Ovary (tissue), 3 donors: ENCODE measurements at regions not wholly inside any gene's neighbourhood (a gene's known extent, or its start where the extent isn't known, plus 50 kb on each side); places are given as distances from the start of the nearest gene placed in this dataset.

Source experiments
- POLR2A ChIP-seq: fragments of 450-650 bp; IDR thresholded peaks from one replicate; pipeline ENCODE4 v1.6.1; 2017; ENCODE audit warnings: antibody characterized with exemption, mild to moderate bottlenecking, moderate library complexity
- TF ChIP-seq, protein P1 (sequence below), 3 donors: fragments of 450-650 bp in 2 of 3; fragments of 200-600 bp in 1 of 3; IDR thresholded peaks; one replicate each; pipeline versions ENCODE4 v1.5.1 to v1.8.0; 2016 to 2022; ENCODE audit warnings: antibody characterized with exemption in 3 of 3, mild to moderate bottlenecking in 1 of 3
- donor health status: DM: no; HTN: no; CAD: no.

DNA sequence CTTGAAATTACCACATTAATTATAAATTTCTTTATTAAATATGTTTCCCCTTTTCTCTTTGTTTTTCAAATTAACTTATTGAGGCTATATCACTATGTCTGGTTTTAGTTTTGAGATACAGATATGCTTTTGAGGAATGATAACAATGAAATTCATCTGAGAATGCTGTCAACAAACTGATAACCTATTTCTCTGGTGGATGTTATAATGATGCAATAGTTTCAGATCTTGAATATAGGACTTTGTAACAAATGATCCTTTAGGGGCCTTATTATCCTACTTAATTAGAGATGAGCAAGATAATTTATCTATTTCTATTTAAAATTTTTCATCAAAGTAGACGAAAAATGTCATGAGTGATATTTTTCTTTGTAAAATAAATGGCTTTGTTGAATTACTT, 123.7 kb downstream of the MAGEB17 start:
- TF ChIP-seq, protein P1, sequence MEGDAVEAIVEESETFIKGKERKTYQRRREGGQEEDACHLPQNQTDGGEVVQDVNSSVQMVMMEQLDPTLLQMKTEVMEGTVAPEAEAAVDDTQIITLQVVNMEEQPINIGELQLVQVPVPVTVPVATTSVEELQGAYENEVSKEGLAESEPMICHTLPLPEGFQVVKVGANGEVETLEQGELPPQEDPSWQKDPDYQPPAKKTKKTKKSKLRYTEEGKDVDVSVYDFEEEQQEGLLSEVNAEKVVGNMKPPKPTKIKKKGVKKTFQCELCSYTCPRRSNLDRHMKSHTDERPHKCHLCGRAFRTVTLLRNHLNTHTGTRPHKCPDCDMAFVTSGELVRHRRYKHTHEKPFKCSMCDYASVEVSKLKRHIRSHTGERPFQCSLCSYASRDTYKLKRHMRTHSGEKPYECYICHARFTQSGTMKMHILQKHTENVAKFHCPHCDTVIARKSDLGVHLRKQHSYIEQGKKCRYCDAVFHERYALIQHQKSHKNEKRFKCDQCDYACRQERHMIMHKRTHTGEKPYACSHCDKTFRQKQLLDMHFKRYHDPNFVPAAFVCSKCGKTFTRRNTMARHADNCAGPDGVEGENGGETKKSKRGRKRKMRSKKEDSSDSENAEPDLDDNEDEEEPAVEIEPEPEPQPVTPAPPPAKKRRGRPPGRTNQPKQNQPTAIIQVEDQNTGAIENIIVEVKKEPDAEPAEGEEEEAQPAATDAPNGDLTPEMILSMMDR (IDR thresholded peaks at IDR 0.05): no peak
- TF ChIP-seq POLR2A: no peak
